SK-N-SH (cell line): ENCODE measurements at regions not wholly inside any gene's neighbourhood (a gene's known extent, or its start where the extent isn't known, plus 50 kb on each side); places are given as distances from the start of the nearest gene placed in this dataset.

Experiments used
- CTCF ChIA-PET: fragments of 300-600, 350-600 bp; formaldehyde crosslinking; extraction: SDS; loops from one replicate; lab custom pipeline; 2021; lab: Yijun Ruan, JAX
- POLR2A ChIA-PET: fragments of 350-600 bp; sonication (Branson Sonifier 250); formaldehyde crosslinking; extraction: SDS; loops from one replicate; lab custom pipeline; 2020; ENCODE audit warnings: antibody characterized with exemption, inconsistent platforms; lab: Yijun Ruan, JAX
- DNase-seq: peaks from one replicate; pipeline ENCODE4 v3.0.0; 2012
- H2AFZ ChIP-seq: fragments of 200-600 bp; sonication (generic); 2 replicates; pipeline ENCODE4 v1.8.1; 2016; ENCODE audit warnings: antibody characterized with exemption, mild to moderate bottlenecking, low read depth
- H3F3A ChIP-seq: fragments of 200-600 bp; sonication (generic); replicated peaks from 2 replicates; pipeline ENCODE3; 2016; ENCODE audit warnings: antibody characterized with exemption, mild to moderate bottlenecking; ENCODE audit not compliant: insufficient read depth
- H3K27ac ChIP-seq, 2 experiments: fragments of 200-500 bp in 1 of 2; fragments of 200-600 bp in 1 of 2; sonication (Bioruptor generic) in 1 of 2; sonication (generic), shearing (Covaris generic) in 1 of 2; 2 replicates each; pipeline versions ENCODE4 v1.5.1 to v1.6.1; 2014 to 2016; ENCODE audit warnings: low read depth in 2 of 2, inconsistent platforms in 1 of 2, low read length in 1 of 2, mild to moderate bottlenecking in 1 of 2, mixed read lengths in 1 of 2
- H3K27me3 ChIP-seq: fragments of 200-600 bp; sonication (generic), shearing (Covaris generic); 2 replicates; pipeline ENCODE4 v1.6.1; 2016; ENCODE audit warnings: mixed run types; ENCODE audit not compliant: insufficient read depth
- H3K36me3 ChIP-seq, 2 experiments: fragments of 200-500 bp in 1 of 2; fragments of 200-600 bp in 1 of 2; sonication (Bioruptor generic) in 1 of 2; sonication (generic) in 1 of 2; replicated peaks in 1 of 2; 2 replicates each; pipeline versions ENCODE3 to v1.5.1; 2014 to 2016; ENCODE audit warnings: low read length in 1 of 2, mild to moderate bottlenecking in 1 of 2; ENCODE audit not compliant: insufficient read depth in 2 of 2, control insufficient read depth in 1 of 2
- H3K4me1 ChIP-seq, 2 experiments: fragments of 200-500 bp in 1 of 2; fragments of 200-600 bp in 1 of 2; sonication (Bioruptor generic) in 1 of 2; sonication (generic), shearing (Covaris generic) in 1 of 2; 2 replicates each; pipeline versions ENCODE4 v1.5.1 to v1.6.1; 2014 to 2016; ENCODE audit warnings: low read depth in 1 of 2, low read length in 1 of 2, mixed run types in 1 of 2; ENCODE audit not compliant: insufficient read depth in 2 of 2, control insufficient read depth in 1 of 2
- H3K4me2 ChIP-seq: fragments of 200-600 bp; sonication (generic), shearing (Covaris generic); 2 replicates; pipeline ENCODE4 v1.6.1; 2017; ENCODE audit warnings: mixed run types
- H3K4me3 ChIP-seq, 2 experiments: fragments of 200-500 bp in 1 of 2; fragments of 200-600 bp in 1 of 2; sonication (Bioruptor generic) in 1 of 2; sonication (generic), shearing (Covaris generic) in 1 of 2; 2 replicates each; pipeline versions ENCODE4 v1.5.1 to v1.8.1; 2014 to 2016; ENCODE audit warnings: low read depth in 2 of 2, inconsistent platforms in 1 of 2, low read length in 1 of 2, mild to moderate bottlenecking in 1 of 2, mixed read lengths in 1 of 2, moderate library complexity in 1 of 2
- H3K79me2 ChIP-seq: fragments of 200-600 bp; sonication (generic); 2 replicates; pipeline ENCODE4 v1.8.1; 2017; ENCODE audit warnings: mild to moderate bottlenecking; ENCODE audit not compliant: insufficient read depth
- H3K9ac ChIP-seq: fragments of 200-600 bp; sonication (generic); 2 replicates; pipeline ENCODE4 v1.6.1; 2017; ENCODE audit warnings: mixed run types
- H3K9me2 ChIP-seq: fragments of 200-600 bp; sonication (generic); 2 replicates; pipeline ENCODE4 v1.6.1; 2017; ENCODE audit warnings: mixed run types
- H3K9me3 ChIP-seq: fragments of 200-600 bp; sonication (generic); 2 replicates; pipeline ENCODE4 v1.6.1; 2017; ENCODE audit warnings: mixed run types, mild to moderate bottlenecking, moderate library complexity
- H4K20me1 ChIP-seq: fragments of 200-600 bp; sonication (generic); 2 replicates; pipeline ENCODE4 v1.6.1; 2017; ENCODE audit warnings: mild to moderate bottlenecking, mixed run types; ENCODE audit not compliant: insufficient read depth
- CHD2 ChIP-seq: fragments of 150-350 bp; IDR thresholded peaks from 2 replicates; pipeline ENCODE4 v1.6.1; 2018; ENCODE audit warnings: low read length; ENCODE audit not compliant: partially characterized antibody
- EP300 ChIP-seq, 2 experiments: IDR thresholded peaks; 2 replicates each; pipeline versions ENCODE4 v1.4.0 to v1.6.1; 2012; ENCODE audit warnings: borderline replicate concordance in 1 of 2, low read depth in 1 of 2, low read length in 1 of 2
- FOSL2 ChIP-seq: IDR thresholded peaks from 2 replicates; pipeline ENCODE4 v1.4.0; 2012; ENCODE audit warnings: low read depth, mild to moderate bottlenecking, moderate library complexity, borderline replicate concordance
- FOXJ3 ChIP-seq: sonication (generic); formaldehyde crosslinking; IDR thresholded peaks from 2 replicates; pipeline ENCODE4 v1.5.1; 2020; ENCODE audit warnings: mild to moderate bottlenecking, missing genetic modification reagents
- FOXM1 ChIP-seq: IDR thresholded peaks from 2 replicates; pipeline ENCODE4 v1.4.0; 2012; ENCODE audit warnings: low read depth, mild to moderate bottlenecking
- GABPA ChIP-seq: IDR thresholded peaks from 2 replicates; pipeline ENCODE4 v1.4.0; 2012; ENCODE audit warnings: low read depth, mild to moderate bottlenecking
- JUND ChIP-seq: IDR thresholded peaks from 2 replicates; pipeline ENCODE4 v1.4.0; 2012
- MEF2A ChIP-seq: IDR thresholded peaks from 2 replicates; pipeline ENCODE4 v1.4.0; 2012; ENCODE audit warnings: low read depth, borderline replicate concordance
- NRF1 ChIP-seq: IDR thresholded peaks from 2 replicates; pipeline ENCODE4 v1.6.1; 2012; ENCODE audit warnings: low read depth, mild to moderate bottlenecking, low read length
- RAD21 ChIP-seq: IDR thresholded peaks from 2 replicates; pipeline ENCODE4 v1.6.1; 2012; ENCODE audit warnings: mild to moderate bottlenecking, low read length
- RCOR1 ChIP-seq: fragments of 150-350 bp; IDR thresholded peaks from 2 replicates; pipeline ENCODE4 v1.6.1; 2017; ENCODE audit warnings: antibody characterized with exemption, low read length
- RFX5 ChIP-seq: IDR thresholded peaks from 2 replicates; pipeline ENCODE4 v1.6.1; 2012; ENCODE audit warnings: mild to moderate bottlenecking, improper control_type of control experiment, low read length
- RXRA ChIP-seq: IDR thresholded peaks from 2 replicates; pipeline ENCODE4 v1.4.0; 2012; ENCODE audit warnings: low read depth, mild to moderate bottlenecking, borderline replicate concordance
- SIN3A ChIP-seq: IDR thresholded peaks from 2 replicates; pipeline ENCODE4 v1.6.1; 2012; ENCODE audit warnings: low read depth, mild to moderate bottlenecking, low read length, moderate library complexity, borderline replicate concordance
- TCF12 ChIP-seq: IDR thresholded peaks from 2 replicates; pipeline ENCODE4 v1.4.0; 2012
- WGBS: methylation state at CpG from one replicate; pipeline ENCODE4 v1.1.6; 2017; ENCODE audit warnings: low lambda C conversion rate; 5-methylcytosine and 5-hydroxymethylcytosine counted together
- TF ChIP-seq, protein P1 (sequence below): fragments of 200-600 bp; sonication (generic); IDR thresholded peaks from 2 replicates; pipeline ENCODE4 v1.6.1; 2017; ENCODE audit warnings: antibody characterized with exemption, mild to moderate bottlenecking, moderate library complexity
- TF ChIP-seq, protein P2 (sequence below): IDR thresholded peaks from 2 replicates; pipeline ENCODE4 v1.6.1; 2012; ENCODE audit warnings: mild to moderate bottlenecking, low read depth, low read length, moderate library complexity
- TF ChIP-seq, protein P3 (sequence below): IDR thresholded peaks from 2 replicates; pipeline ENCODE4 v1.4.0; 2012; ENCODE audit warnings: low read depth, borderline replicate concordance
- TF ChIP-seq, protein P4 (sequence below): fragments of 150-350 bp; IDR thresholded peaks from 2 replicates; pipeline ENCODE4 v1.6.1; 2017; ENCODE audit warnings: antibody characterized with exemption, low read length, low read depth, borderline replicate concordance

DNA sequence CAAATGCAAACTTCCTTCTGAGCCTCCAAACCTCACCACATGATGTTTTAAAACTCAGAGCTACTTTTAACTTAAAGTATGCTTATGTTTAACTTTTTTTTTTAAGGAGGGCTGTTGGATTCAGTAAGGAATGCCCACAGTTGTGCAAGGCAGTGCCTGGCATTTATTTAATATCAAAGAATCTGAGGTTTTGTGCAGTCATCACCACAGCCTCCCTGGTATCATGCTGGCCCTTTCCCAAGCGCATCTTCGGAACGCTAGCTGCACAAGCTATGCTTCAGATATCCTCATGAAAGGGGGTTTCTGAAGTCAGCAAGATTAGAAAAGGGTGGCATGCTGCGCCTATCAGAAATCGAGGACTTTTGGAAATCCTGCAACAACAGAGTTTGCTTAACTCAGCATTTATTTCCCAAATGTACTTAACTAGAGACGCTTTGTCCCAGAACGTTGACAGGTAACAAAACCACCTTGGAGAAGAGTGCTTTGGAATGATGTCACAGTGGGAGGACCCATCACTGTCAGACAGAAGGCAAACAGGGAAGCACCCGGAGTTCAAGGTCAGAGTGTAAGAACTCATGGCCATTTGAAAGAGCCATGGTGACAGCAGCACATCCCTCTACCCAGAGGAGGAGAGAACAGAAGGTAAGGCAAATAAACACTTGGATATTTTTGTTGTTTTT, 120.2 kb upstream of the IGF1R start:
- Histone ChIP-seq H3K9me2 (no peaks in the 10 kb centered on the region), H3K36me3 (no peaks in the 10 kb centered on the region), H3K79me2 (no peaks in the 10 kb centered on the region), H3F3A (no peaks in the 10 kb centered on the region), H3K27me3 (peaks cover 19% of the 10 kb centered on the region; the same call in 1 of the 2 replicates), H2AFZ (no peak overlapping the region), H4K20me1 (no peaks in the 10 kb centered on the region), H3K4me2 (no peak overlapping the region), H3K27ac (no peak overlapping the region), H3K4me1 (no peaks in the 10 kb centered on the region), H3K4me3 (no peak overlapping the region), H3K9ac (no peak overlapping the region), H3K9me3 (no peaks in the 10 kb centered on the region)
- CTCF ChIA-PET = interaction anchor here (0.7 to 1.1 kb wide), 2 partner anchors 9 to 474 kb away, joined by 4 to 6 read pairs; no protein-coding TSS in a partner anchor
- POLR2A ChIA-PET = no interaction called here
- no peak for DNase-seq
- 49% methylated on average over 5 of the region's 8 CpGs for WGBS
- TF ChIP-seq CHD2 (no peak), FOXM1 (no peak)
- TF ChIP-seq, protein P1, sequence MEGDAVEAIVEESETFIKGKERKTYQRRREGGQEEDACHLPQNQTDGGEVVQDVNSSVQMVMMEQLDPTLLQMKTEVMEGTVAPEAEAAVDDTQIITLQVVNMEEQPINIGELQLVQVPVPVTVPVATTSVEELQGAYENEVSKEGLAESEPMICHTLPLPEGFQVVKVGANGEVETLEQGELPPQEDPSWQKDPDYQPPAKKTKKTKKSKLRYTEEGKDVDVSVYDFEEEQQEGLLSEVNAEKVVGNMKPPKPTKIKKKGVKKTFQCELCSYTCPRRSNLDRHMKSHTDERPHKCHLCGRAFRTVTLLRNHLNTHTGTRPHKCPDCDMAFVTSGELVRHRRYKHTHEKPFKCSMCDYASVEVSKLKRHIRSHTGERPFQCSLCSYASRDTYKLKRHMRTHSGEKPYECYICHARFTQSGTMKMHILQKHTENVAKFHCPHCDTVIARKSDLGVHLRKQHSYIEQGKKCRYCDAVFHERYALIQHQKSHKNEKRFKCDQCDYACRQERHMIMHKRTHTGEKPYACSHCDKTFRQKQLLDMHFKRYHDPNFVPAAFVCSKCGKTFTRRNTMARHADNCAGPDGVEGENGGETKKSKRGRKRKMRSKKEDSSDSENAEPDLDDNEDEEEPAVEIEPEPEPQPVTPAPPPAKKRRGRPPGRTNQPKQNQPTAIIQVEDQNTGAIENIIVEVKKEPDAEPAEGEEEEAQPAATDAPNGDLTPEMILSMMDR = no peak

DNA sequence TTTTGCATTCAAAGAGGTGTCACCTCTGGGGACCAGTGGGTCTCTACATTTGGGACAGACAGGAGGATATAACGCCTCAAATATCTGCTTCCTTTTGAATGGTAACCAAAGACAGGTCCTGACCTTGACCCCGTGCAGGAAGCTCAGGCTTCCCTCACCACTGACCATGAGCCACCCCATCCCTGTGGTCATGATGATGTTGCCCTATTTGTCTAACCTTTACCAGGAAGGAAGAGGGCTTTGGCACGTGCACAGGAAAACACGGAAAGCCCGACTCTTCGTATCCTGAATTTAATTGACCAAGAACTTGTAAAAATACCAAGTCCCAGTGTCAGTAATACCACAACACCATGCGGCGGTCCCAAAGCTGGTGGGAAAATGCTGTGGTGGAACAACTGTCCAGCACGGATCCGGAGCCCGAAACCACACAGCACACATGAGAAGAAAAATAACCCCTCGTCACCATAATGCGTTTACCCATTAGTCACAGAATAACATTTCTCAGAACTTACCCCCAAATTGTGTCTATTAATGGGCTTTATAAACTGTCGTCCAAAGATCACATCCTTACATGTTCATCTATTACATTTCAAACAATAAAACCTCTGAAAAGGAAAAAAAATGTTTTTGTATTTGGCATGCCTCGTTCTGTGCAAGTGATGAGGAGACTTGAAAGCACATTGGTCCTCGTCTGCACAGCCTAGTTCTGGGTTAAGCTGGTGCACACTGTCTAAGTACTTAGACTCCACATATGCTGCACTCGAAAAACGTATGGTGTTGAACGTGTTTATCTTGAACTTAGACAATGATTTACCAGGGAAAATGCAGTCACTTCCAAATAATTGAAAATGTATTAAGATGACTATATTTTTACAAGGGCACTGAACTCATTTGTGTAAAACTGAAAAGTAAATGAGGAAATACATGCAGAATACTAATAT, 118.9 kb upstream of the IGF1R start:
- no peak for DNase-seq
- no peaks in the 10 kb centered on the region for H3K4me1 ChIP-seq
- no peak overlapping the region for H3K4me3 ChIP-seq
- no peaks in the 10 kb centered on the region for H3K36me3 ChIP-seq
- no peaks in the 10 kb centered on the region for H3K9me2 ChIP-seq
- H3F3A ChIP-seq = no peaks in the 10 kb centered on the region
- no peak overlapping the region for H3K27ac ChIP-seq
- H3K4me2 ChIP-seq = no peak overlapping the region
- peaks cover 19% of the 10 kb centered on the region; the same call in 1 of the 2 replicates for H3K27me3 ChIP-seq
- ChIA-PET CTCF (interaction anchor here (1.1 to 2.9 kb wide), 2 partner anchors 10 kb away, joined by 3 to 14 read pairs; no protein-coding TSS in a partner anchor), POLR2A (no interaction called here)
- H3K9ac ChIP-seq = no peak overlapping the region
- no peak overlapping the region for H2AFZ ChIP-seq
- 37% methylated on average over 19 of the region's 19 CpGs for WGBS
- no peaks in the 10 kb centered on the region for H3K79me2 ChIP-seq
- H4K20me1 ChIP-seq = no peaks in the 10 kb centered on the region
- H3K9me3 ChIP-seq = no peaks in the 10 kb centered on the region
- TF ChIP-seq MEF2A (no peak), RXRA (no peak), SIN3A (no peak), JUND (no peak), FOXJ3 (CRISPR knock-in tag) (no peak), RAD21 (no peak), RFX5 (no peak), NRF1 (no peak), EP300 (IDR thresholded peaks at IDR 0.05; ENCODE audit: borderline replicate concordance in 1 of 2, low read depth in 1 of 2, low read length in 1 of 2) (no peak), RCOR1 (no peak), GABPA (no peak), CHD2 (no peak), FOSL2 (no peak), TCF12 (no peak)
- TF ChIP-seq, protein P2, sequence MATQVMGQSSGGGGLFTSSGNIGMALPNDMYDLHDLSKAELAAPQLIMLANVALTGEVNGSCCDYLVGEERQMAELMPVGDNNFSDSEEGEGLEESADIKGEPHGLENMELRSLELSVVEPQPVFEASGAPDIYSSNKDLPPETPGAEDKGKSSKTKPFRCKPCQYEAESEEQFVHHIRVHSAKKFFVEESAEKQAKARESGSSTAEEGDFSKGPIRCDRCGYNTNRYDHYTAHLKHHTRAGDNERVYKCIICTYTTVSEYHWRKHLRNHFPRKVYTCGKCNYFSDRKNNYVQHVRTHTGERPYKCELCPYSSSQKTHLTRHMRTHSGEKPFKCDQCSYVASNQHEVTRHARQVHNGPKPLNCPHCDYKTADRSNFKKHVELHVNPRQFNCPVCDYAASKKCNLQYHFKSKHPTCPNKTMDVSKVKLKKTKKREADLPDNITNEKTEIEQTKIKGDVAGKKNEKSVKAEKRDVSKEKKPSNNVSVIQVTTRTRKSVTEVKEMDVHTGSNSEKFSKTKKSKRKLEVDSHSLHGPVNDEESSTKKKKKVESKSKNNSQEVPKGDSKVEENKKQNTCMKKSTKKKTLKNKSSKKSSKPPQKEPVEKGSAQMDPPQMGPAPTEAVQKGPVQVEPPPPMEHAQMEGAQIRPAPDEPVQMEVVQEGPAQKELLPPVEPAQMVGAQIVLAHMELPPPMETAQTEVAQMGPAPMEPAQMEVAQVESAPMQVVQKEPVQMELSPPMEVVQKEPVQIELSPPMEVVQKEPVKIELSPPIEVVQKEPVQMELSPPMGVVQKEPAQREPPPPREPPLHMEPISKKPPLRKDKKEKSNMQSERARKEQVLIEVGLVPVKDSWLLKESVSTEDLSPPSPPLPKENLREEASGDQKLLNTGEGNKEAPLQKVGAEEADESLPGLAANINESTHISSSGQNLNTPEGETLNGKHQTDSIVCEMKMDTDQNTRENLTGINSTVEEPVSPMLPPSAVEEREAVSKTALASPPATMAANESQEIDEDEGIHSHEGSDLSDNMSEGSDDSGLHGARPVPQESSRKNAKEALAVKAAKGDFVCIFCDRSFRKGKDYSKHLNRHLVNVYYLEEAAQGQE = no peak
- TF ChIP-seq, protein P3, sequence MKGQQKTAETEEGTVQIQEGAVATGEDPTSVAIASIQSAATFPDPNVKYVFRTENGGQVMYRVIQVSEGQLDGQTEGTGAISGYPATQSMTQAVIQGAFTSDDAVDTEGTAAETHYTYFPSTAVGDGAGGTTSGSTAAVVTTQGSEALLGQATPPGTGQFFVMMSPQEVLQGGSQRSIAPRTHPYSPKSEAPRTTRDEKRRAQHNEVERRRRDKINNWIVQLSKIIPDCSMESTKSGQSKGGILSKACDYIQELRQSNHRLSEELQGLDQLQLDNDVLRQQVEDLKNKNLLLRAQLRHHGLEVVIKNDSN = no peak
- TF ChIP-seq, protein P4, sequence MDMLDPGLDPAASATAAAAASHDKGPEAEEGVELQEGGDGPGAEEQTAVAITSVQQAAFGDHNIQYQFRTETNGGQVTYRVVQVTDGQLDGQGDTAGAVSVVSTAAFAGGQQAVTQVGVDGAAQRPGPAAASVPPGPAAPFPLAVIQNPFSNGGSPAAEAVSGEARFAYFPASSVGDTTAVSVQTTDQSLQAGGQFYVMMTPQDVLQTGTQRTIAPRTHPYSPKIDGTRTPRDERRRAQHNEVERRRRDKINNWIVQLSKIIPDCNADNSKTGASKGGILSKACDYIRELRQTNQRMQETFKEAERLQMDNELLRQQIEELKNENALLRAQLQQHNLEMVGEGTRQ = no peak
